ENCODE measurements at regions not wholly inside any gene's neighbourhood (a gene's known extent, or its start where the extent isn't known, plus 50 kb on each side); places are given as distances from the start of the nearest gene placed in this dataset.

GRCh38 chr6:21501815-21502214 lies 91.7 kb upstream of the SOX4 start:
- TF ChIP-seq, protein P1, sequence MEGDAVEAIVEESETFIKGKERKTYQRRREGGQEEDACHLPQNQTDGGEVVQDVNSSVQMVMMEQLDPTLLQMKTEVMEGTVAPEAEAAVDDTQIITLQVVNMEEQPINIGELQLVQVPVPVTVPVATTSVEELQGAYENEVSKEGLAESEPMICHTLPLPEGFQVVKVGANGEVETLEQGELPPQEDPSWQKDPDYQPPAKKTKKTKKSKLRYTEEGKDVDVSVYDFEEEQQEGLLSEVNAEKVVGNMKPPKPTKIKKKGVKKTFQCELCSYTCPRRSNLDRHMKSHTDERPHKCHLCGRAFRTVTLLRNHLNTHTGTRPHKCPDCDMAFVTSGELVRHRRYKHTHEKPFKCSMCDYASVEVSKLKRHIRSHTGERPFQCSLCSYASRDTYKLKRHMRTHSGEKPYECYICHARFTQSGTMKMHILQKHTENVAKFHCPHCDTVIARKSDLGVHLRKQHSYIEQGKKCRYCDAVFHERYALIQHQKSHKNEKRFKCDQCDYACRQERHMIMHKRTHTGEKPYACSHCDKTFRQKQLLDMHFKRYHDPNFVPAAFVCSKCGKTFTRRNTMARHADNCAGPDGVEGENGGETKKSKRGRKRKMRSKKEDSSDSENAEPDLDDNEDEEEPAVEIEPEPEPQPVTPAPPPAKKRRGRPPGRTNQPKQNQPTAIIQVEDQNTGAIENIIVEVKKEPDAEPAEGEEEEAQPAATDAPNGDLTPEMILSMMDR (IDR thresholded peaks at IDR 0.05), result no peak
- TF ChIP-seq POLR2A (IDR thresholded peaks at IDR 0.05) (no peak), POLR2AphosphoS5 (IDR thresholded peaks at IDR 0.05; ENCODE audit: insufficient read depth in 1 of 2, low read depth in 1 of 2) (no peak)
